ENCODE measurements at regions not wholly inside any gene's neighbourhood (a gene's known extent, or its start where the extent isn't known, plus 50 kb on each side); places are given as distances from the start of the nearest gene placed in this dataset.
"Not testable (repeated sequence)": the region's sequence is repeated elsewhere in the genome, so short reads cannot be mapped to it uniquely, and the experiment has no call there.

- TF ChIP-seq CTBP1 (IDR thresholded peaks at IDR 0.05; ENCODE audit: borderline replicate concordance) = no peak
- TF ChIP-seq HDGF (IDR thresholded peaks at IDR 0.05; ENCODE audit: borderline replicate concordance) = no peak
- POLR2A ChIA-PET = no interaction called here
- CTCF ChIA-PET = no interaction called here
- DNase-seq (ENCODE audit: extremely low spot score) = no peak
Measured at GRCh38 chr14:56008150-56008549, 110.1 kb upstream of the PELI2 start.

- CTCF ChIA-PET; DNase-seq (ENCODE audit: extremely low spot score); POLR2A ChIA-PET: not testable (repeated sequence)
Measured at GRCh38 chr14:56008661-56009060, 109.5 kb upstream of the PELI2 start.

GRCh38 chr14:56023661-56024081 is 94.5 kb upstream of the PELI2 start:
- TF ChIP-seq FOXK2 (IDR thresholded peaks at IDR 0.05) (no peak), SUZ12 (IDR thresholded peaks at IDR 0.05) (no peak), PKNOX1 (IDR thresholded peaks at IDR 0.05) (no peak), ELF4 (IDR thresholded peaks at IDR 0.05) (no peak), NFRKB (IDR thresholded peaks at IDR 0.05) (no peak), FOXM1 (IDR thresholded peaks at IDR 0.05; ENCODE audit: borderline replicate concordance) (no peak), SP1 (IDR thresholded peaks at IDR 0.05) (no peak), HDGF (IDR thresholded peaks at IDR 0.05; ENCODE audit: borderline replicate concordance) (no peak), BHLHE40 (IDR thresholded peaks at IDR 0.05; ENCODE audit: borderline replicate concordance) (no peak), TARDBP (IDR thresholded peaks at IDR 0.05) (no peak)
- DNase-seq (ENCODE audit: extremely low spot score) = no peak
- POLR2A ChIA-PET = no interaction called here
- CTCF ChIA-PET = interaction anchor here (0.7 kb wide), 1 partner anchor 607 kb away, joined by 4 read pairs; no protein-coding TSS in a partner anchor

- no peak for TF ChIP-seq FOXM1 (IDR thresholded peaks at IDR 0.05; ENCODE audit: borderline replicate concordance)
- TF ChIP-seq PKNOX1 (IDR thresholded peaks at IDR 0.05) = no peak
- no peak for TF ChIP-seq FOXA1 (IDR thresholded peaks at IDR 0.05)
- TF ChIP-seq L3MBTL2 (conservative IDR thresholded peaks at IDR 0.05) = no peak
- no peak for TF ChIP-seq SP1 (IDR thresholded peaks at IDR 0.05)
- no peak for TF ChIP-seq ARNT (IDR thresholded peaks at IDR 0.05)
- TF ChIP-seq NFRKB (IDR thresholded peaks at IDR 0.05) = no peak
- TF ChIP-seq HDGF (IDR thresholded peaks at IDR 0.05; ENCODE audit: borderline replicate concordance) = no peak
- no peak for TF ChIP-seq ZNF384 (IDR thresholded peaks at IDR 0.05)
- POLR2A ChIA-PET = no interaction called here
- CTCF ChIA-PET = interaction anchor here (0.6 kb wide), 1 partner anchor 93 kb away, joined by 3 read pairs; no protein-coding TSS in a partner anchor
- no peak for DNase-seq (ENCODE audit: extremely low spot score)
Measured at GRCh38 chr14:56025191-56025590, 93.0 kb upstream of the PELI2 start.

- ChIA-PET POLR2A (no interaction called here), CTCF (no interaction called here)
- no peak for TF ChIP-seq FOXK2 (IDR thresholded peaks at IDR 0.05)
- no peak for TF ChIP-seq FOXA1 (IDR thresholded peaks at IDR 0.05)
- TF ChIP-seq ZNF384 (IDR thresholded peaks at IDR 0.05) = no peak
- TF ChIP-seq FOXM1 (IDR thresholded peaks at IDR 0.05; ENCODE audit: borderline replicate concordance) = no peak
- TF ChIP-seq TARDBP (IDR thresholded peaks at IDR 0.05) = no peak
- no peak for TF ChIP-seq CTBP1 (IDR thresholded peaks at IDR 0.05; ENCODE audit: borderline replicate concordance)
- TF ChIP-seq ELF4 (IDR thresholded peaks at IDR 0.05) = no peak
- no peak for TF ChIP-seq SP1 (IDR thresholded peaks at IDR 0.05)
- no peak for DNase-seq (ENCODE audit: extremely low spot score)
Measured at GRCh38 chr14:56026506-56026905, 91.7 kb upstream of the PELI2 start.

GRCh38 chr14:56027421-56027820 is 90.8 kb upstream of the PELI2 start:
- TF ChIP-seq L3MBTL2 (conservative IDR thresholded peaks at IDR 0.05) (no peak), CTBP1 (IDR thresholded peaks at IDR 0.05; ENCODE audit: borderline replicate concordance) (no peak), LEF1 (IDR thresholded peaks at IDR 0.05; ENCODE audit: borderline replicate concordance) (no peak), TARDBP (IDR thresholded peaks at IDR 0.05) (no peak)
- no peak for DNase-seq (ENCODE audit: extremely low spot score)
- ChIA-PET CTCF (no interaction called here), POLR2A (no interaction called here)

- ChIA-PET CTCF (interaction anchor here (0.7 kb wide), 1 partner anchor 297 kb away, joined by 3 read pairs; no protein-coding TSS in a partner anchor), POLR2A (no interaction called here)
- no peak for DNase-seq (ENCODE audit: extremely low spot score)
- TF ChIP-seq FOXA1 (IDR thresholded peaks at IDR 0.05) = no peak
Measured at GRCh38 chr14:56027916-56028712, 90.1 kb upstream of the PELI2 start.

- CTCF ChIA-PET = no interaction called here
- TF ChIP-seq SP1 (IDR thresholded peaks at IDR 0.05) (no peak), SUZ12 (IDR thresholded peaks at IDR 0.05) (no peak), FOXM1 (IDR thresholded peaks at IDR 0.05; ENCODE audit: borderline replicate concordance) (no peak), PKNOX1 (IDR thresholded peaks at IDR 0.05) (no peak), LEF1 (IDR thresholded peaks at IDR 0.05; ENCODE audit: borderline replicate concordance) (no peak), TARDBP (IDR thresholded peaks at IDR 0.05) (no peak), HDGF (IDR thresholded peaks at IDR 0.05; ENCODE audit: borderline replicate concordance) (no peak), BHLHE40 (IDR thresholded peaks at IDR 0.05; ENCODE audit: borderline replicate concordance) (no peak), NFRKB (IDR thresholded peaks at IDR 0.05) (no peak), ELF4 (IDR thresholded peaks at IDR 0.05) (no peak), L3MBTL2 (conservative IDR thresholded peaks at IDR 0.05) (no peak)
- no peak for DNase-seq (ENCODE audit: extremely low spot score)
- POLR2A ChIA-PET = no interaction called here
Measured at GRCh38 chr14:56036353-56036752, 81.9 kb upstream of the PELI2 start.

Measured in HEK293T (cell line).